AG08395 (cell line): ENCODE measurements at regions not wholly inside any gene's neighbourhood (a gene's known extent, or its start where the extent isn't known, plus 50 kb on each side); places are given as distances from the start of the nearest gene placed in this dataset.

Experiments
- DNase-seq: peaks from one replicate; pipeline ENCODE4 v3.0.0; 2012; ENCODE audit warnings: mixed read lengths, low spot score

DNA sequence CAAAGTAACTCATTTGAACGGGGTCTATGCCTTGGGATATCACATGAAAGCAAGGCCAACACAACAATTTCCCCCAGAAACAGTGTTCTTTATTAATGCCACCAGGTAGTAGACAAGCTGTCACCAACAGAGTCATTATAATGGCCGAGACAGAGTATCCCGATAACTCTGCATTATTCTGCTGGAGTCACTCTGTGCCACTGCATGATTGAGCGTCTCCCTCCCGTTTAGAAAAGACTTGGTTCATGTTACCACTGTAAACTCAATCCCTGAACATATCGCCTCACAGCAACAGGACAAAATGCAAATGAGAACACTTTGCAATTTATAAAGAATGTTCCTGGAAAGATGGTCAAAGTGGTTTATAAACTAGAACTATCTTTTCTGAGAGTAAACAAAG lies 932.5 kb downstream of the GATA3 start:
- no peak for DNase-seq

GRCh38 chr10:8987712-8988111 lies 933.2 kb downstream of the GATA3 start:
- no peak for DNase-seq

- DNase-seq = no peak
These were observed 935.9 kb downstream of the GATA3 start for GRCh38 chr10:8990280-8990987.

GRCh38 chr10:8992009-8992408 lies 937.5 kb downstream of the GATA3 start:
- DNase-seq = no peak

GRCh38 chr10:8993864-8994263 lies 939.4 kb downstream of the GATA3 start:
- no peak for DNase-seq

GRCh38 chr10:8998751-8999150 lies 944.3 kb downstream of the GATA3 start:
- DNase-seq = no peak

GRCh38 chr10:9003122-9003521 lies 948.6 kb downstream of the GATA3 start:
- no peak for DNase-seq

- DNase-seq = no peak
These were observed 950.2 kb downstream of the GATA3 start for GRCh38 chr10:9004736-9005135.

DNA sequence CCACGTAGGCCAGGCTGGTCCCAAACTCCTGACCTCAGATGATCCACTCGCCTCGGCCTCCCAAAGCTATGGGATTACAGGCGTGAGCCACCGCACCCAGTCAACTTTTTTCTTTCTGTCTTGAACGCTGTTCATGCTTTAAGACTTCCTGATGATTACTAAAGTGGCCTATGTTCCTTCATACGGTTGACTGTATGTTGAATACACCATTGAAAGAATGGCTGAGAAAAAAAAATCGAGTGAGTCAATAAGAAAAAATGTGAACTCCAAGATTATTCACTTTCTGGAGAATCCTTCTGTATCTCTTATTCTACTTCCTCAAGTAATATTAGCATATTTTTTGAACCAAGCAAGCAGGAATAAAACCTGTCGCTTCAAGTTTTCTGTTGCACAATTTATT lies 955.0 kb downstream of the GATA3 start:
- DNase-seq = no peak

DNA sequence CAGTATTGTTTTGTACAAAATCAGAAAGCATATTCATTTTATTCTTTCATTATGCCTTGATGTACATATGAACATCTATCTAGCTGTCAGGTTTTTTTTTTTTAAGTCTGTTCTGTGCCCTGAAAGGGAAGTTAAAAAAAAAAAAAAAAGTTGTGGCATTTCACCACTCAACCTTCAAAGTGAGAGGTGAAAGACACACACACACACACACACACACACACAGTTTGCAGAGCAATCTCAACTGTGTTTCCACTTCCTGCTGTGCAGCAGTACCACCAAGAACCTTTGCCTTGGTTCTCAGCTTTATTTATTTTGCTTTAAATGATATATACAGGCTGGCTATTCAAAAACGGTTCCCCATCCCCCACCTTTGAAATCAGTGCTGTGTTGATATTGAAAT lies 955.6 kb downstream of the GATA3 start:
- no peak for DNase-seq

DNA sequence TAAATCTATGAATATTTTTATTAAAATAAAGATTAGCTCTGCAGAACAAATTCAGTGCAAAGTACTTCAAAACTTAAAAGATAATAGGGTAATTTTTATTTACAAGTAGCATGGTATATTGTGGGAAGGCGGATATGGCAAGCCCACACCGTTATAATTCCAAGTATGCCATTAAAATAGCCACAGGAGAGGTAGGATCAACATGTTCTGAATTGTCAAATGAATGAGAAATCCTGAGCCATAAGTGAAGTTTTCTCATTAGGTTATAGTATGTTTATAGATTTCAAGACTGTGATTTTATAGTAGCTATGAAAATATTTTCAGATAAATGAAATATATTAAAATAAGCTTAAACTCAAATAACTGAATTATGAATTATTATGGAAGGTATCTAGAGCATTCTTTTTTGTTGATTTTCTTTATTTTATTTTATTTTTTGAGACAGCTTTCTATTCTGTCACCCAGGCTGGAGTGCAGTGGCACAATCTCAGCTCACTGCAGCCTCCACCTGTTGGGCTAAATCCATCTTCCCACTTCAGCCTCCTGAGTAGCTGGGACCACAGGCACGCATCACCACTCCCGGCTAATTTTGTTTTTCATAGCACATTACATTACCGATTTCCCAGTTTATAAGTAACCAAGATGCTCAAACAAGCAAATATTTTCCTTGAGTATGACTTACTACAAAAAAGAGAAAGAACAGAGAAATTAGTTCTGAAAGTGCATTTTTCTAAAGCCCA lies 956.6 kb downstream of the GATA3 start:
- no peak for DNase-seq

- no peak for DNase-seq
These were observed 957.8 kb downstream of the GATA3 start for GRCh38 chr10:9012312-9012711.

DNA sequence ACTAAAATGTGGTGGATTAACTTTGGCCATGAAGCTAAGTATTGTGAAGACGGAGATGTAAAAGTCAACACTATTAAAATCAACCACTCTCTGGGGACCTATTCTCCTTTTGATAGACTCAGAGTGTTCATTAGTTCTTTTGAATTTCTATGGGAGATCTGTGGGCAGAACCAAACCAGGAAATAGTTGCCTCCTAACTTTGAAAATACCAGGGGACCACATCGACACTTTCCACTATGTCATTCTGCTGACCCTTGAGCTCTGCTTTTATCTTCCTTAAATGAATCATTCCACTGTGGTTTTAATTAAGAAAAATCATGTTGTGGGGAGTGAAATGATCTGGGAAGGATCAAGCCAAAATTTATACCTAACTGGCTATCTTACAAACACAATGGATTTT lies 960.5 kb downstream of the GATA3 start:
- no peak for DNase-seq

DNA sequence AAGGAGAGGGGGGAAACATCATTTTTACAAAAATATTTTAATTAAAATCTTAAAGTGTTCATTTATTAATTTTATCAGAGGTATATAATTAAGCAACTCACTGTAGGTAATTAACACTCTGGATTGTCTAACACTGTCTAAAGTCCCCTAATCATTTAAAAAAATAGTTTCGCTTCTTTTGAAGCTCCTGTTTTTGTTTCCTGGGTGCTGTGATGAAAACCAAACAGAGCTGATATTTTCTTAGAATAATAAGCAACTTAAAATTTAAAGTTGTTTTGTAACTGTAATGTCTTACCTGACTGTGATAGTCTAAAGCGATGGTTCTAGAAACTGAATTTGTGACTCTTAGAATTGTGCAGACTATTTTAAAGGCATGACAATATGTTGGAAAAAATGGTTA lies 961.0 kb downstream of the GATA3 start:
- DNase-seq = no peak

- DNase-seq = no peak
These were observed 962.4 kb downstream of the GATA3 start for GRCh38 chr10:9016930-9017329.

DNA sequence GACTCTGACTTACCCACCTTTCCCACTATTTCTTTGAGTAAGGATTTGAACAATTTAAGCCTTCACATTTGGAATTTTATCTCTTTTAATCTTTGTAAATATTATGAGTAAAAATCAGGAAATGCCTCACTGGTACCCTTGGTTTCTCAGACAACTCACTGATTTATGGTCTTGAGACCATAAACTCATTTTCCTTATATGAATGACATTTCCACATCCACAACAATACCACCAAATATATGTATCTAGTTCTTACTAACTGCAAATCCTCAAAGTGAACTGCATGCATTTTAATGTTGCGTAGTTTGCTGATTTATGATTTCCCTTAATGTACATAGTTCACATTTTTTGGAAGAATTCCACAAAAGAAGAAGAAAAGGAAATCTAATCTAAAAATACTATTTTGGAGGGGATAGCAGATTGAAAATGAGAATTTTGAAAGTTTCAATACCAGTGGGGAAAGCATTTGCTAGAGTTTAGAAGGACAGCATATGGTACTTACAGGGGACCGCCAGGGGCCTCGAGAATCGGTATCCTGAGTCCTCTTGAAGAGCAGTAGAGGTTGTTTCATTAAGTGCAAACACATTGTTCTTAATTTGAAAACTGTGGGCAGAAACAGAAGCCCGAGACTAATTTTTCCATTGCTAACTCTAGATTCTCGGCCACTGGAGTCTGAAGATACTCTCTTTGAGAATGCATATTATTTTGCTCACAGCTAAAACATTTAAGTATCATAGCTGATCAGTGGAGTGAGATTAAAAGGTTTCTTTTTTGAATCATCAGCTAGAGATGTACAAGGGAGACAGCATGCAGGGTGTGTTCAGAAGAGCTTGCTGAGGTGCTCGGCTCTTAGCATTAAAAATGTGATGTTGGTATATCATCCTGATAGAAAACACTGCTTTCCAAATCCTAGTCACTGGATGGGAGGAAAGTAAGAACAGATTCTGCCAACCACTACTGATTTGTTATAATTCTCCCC lies 964.0 kb downstream of the GATA3 start:
- DNase-seq = no peak

- no peak for DNase-seq
These were observed 968.7 kb downstream of the GATA3 start for GRCh38 chr10:9023206-9023605.

GRCh38 chr10:9024210-9024609 lies 969.7 kb downstream of the GATA3 start:
- DNase-seq = no peak

GRCh38 chr10:9028231-9028630 lies 973.7 kb downstream of the GATA3 start:
- DNase-seq = no peak

GRCh38 chr10:9035355-9035754 lies 980.9 kb downstream of the GATA3 start:
- no peak for DNase-seq

- no peak for DNase-seq
These were observed 982.3 kb downstream of the GATA3 start for GRCh38 chr10:9036711-9037204.

DNA sequence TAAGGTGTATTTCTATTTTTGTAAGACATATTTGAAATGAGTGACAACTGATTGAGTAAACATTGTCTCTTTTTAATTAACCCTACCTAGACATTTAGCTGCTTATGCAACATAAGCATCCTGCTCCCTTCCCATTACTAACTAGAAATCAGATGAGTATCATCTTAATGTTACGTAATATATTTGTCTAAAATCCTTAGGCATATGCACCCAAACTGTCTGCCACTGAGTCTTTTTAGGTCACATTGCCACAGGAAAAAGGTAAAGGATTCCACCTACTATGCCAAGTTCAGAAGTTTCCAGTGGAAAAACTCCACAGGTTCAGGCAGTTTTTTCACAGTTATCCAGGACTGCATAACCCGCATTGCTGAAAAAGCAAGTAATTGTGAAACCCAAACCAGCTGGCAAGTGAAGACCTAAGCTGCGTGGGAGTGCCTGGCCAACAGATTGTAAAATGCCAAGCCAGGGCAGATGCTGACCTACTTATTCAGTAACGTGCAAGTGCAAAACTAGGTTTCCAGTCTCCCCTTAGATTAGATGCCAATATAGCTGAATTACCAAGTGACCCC lies 983.7 kb downstream of the GATA3 start:
- no peak for DNase-seq
